ENCODE measurements at regions not wholly inside any gene's neighbourhood (a gene's known extent, or its start where the extent isn't known, plus 50 kb on each side); places are given as distances from the start of the nearest gene placed in this dataset.

DNA sequence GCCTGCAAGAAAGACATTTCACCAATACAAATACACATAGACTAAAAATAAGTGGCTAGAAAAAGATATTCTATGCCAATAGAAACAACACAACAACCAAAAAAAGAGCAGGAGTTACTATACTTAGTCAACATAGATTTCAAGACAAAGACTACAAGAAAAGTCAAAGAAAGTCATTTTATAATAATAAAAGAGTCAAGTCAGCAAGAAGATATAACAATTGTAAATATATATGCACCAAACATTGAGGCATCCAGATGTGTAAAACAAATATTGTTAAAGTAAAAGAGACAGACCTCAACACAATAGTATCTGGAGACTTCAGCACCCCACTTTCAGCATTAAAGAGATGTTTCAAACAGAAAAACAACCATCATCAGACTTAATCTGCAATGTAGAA lies 104.6 kb downstream of the AMY1C start:
- H3K4me3 ChIP-seq (replicated peaks; ENCODE audit: low read depth, low read length), result no peak overlapping the region
- no peak for DNase-seq (ENCODE audit: low read depth)
- no peak for TF ChIP-seq CTCF (IDR thresholded peaks at IDR 0.05; ENCODE audit: low read length, missing control alignments)

DNA sequence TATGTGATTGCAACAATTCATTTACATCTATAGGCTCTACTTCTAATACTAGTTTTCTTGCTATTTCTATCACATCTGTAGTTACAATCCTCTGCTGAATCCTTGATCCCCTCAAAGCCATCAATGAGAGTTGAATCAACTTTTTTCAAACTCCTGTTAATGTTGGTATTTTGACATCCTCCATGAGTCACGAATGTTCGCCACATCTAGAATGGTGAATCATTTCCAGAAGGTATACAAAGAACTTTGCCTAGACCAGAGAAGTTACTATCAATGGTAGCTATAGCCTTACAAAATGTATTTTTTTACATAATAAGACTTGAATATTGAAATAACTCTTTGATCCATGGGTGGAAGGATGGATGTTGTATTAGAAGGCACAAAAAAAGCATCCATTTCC lies 110.0 kb downstream of the AMY1C start:
- no peak for TF ChIP-seq CTCF (IDR thresholded peaks at IDR 0.05; ENCODE audit: low read length, missing control alignments)
- no peak overlapping the region for H3K4me3 ChIP-seq (replicated peaks; ENCODE audit: low read depth, low read length)
- DNase-seq (ENCODE audit: low read depth), result no peak

GRCh38 chr1:103898576-103899345 lies 149.1 kb downstream of the AMY1C start:
- no peak overlapping the region for H3K4me3 ChIP-seq (replicated peaks; ENCODE audit: low read depth, low read length)
- no peak for DNase-seq (ENCODE audit: low read depth)
- no peak for TF ChIP-seq CTCF (IDR thresholded peaks at IDR 0.05; ENCODE audit: low read length, missing control alignments)

DNA sequence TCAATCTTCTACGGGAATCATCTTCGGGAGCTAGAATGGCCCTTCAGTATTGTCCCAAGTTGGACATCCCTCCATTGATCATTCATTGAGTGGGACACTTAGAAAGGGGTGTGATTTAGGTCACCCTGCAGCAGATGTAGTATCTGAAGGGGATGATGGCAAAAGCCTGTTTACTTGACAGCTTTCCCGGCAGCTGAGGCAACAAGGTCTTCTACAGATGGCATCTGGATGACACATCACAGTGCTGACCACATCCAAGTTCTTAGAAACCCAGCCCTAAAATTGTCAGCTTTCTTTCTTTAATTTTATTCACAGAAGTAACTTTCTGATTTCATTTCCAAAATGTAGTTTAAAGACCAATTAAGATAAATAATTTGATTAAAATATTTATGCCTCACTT lies 150.3 kb downstream of the AMY1C start:
- DNase-seq (ENCODE audit: low read depth), result no peak
- no peak for TF ChIP-seq CTCF (IDR thresholded peaks at IDR 0.05; ENCODE audit: low read length, missing control alignments)
- H3K4me3 ChIP-seq (replicated peaks; ENCODE audit: low read depth, low read length), result no peak overlapping the region

DNA sequence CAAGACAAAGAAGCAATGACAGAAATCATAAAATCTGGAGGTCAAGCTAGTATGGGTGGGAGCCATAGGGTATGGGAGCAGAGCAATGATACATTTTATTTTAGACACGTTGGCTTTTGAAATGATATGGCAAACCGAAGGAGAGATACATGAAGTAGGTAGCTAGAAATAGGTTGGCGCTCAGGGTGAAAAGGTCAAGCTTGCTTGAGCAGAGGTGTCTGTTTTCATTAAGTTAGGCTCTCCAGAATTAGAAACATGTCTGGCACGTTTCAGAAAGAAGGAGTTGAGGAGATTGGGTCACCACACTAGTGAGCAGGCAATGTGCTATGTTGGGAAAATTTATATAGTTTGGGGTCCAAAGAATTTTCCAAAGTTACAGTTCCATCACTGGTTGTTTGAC lies 151.4 kb downstream of the AMY1C start:
- no peak for TF ChIP-seq CTCF (IDR thresholded peaks at IDR 0.05; ENCODE audit: low read length, missing control alignments)
- no peak overlapping the region for H3K4me3 ChIP-seq (replicated peaks; ENCODE audit: low read depth, low read length)
- no peak for DNase-seq (ENCODE audit: low read depth)

- DNase-seq (ENCODE audit: low read depth), result no peak
- H3K4me3 ChIP-seq (replicated peaks; ENCODE audit: low read depth, low read length), result no peak overlapping the region
- no peak for TF ChIP-seq CTCF (IDR thresholded peaks at IDR 0.05; ENCODE audit: low read length, missing control alignments)
Observed at GRCh38 chr1:103905363-103905762, 155.7 kb downstream of the AMY1C start.

GRCh38 chr1:103911450-103911849 lies 161.8 kb downstream of the AMY1C start:
- no peak overlapping the region for H3K4me3 ChIP-seq (replicated peaks; ENCODE audit: low read depth, low read length)
- no peak for DNase-seq (ENCODE audit: low read depth)
- TF ChIP-seq CTCF (IDR thresholded peaks at IDR 0.05; ENCODE audit: low read length, missing control alignments), result no peak
